K562 (cell line): ENCODE measurements at regions not wholly inside any gene's neighbourhood (a gene's known extent, or its start where the extent isn't known, plus 50 kb on each side); places are given as distances from the start of the nearest gene placed in this dataset.

ENCODE experiments used
- CBX3 ChIP-seq, 2 experiments: IDR thresholded peaks; 1 replicate in 1 of 2; 2 replicates in 1 of 2; pipeline ENCODE4 v1.6.1; 2012; ENCODE audit warnings: inconsistent platforms in 2 of 2, low read length in 2 of 2, borderline replicate concordance in 1 of 2, control low read depth in 1 of 2
- FOSL1 ChIP-seq: fragments of 200-800 bp; sonication (Bioruptor generic); conservative IDR thresholded peaks from 2 replicates; pipeline ENCODE4 v1.6.1; 2016; ENCODE audit warnings: missing genetic modification characterization, missing compliant biosample characterization
- GABPA ChIP-seq: fragments of 200-800 bp; sonication (Bioruptor generic); conservative IDR thresholded peaks from 2 replicates; pipeline ENCODE4 v1.6.1; 2016; ENCODE audit warnings: low read depth, missing genetic modification characterization, missing compliant biosample characterization
- JUND ChIP-seq, 2 experiments: IDR thresholded peaks; 2 replicates in 1 of 2; 3 replicates in 1 of 2; pipeline ENCODE4 v1.6.1; 2011; ENCODE audit warnings: borderline replicate concordance in 2 of 2, low read depth in 2 of 2, low read length in 2 of 2, improper control_type of control experiment in 1 of 2, missing biosample characterization in 1 of 2, missing genetic modification characterization in 1 of 2, missing genetic modification reagents in 1 of 2
- POLR2A ChIP-seq: fragments of 450-650 bp; conservative IDR thresholded peaks from 2 replicates; pipeline ENCODE4 v1.6.1; 2016
- RAD21 ChIP-seq, 2 experiments: fragments of 250-450 bp in 1 of 2; fragments of 450-650 bp in 1 of 2; sonication (Bioruptor Pico) in 1 of 2; formaldehyde crosslinking in 1 of 2; IDR thresholded peaks in 1 of 2; conservative IDR thresholded peaks in 1 of 2; 2 replicates each; pipeline versions ENCODE4 v1.4.0 to v1.8.0; 2020 to 2022; ENCODE audit warnings: mild to moderate bottlenecking in 2 of 2, moderate library complexity in 1 of 2
- SP1 ChIP-seq: sonication (generic); formaldehyde crosslinking; IDR thresholded peaks from 2 replicates; pipeline ENCODE4 v1.8.1; 2022; ENCODE audit warnings: mild to moderate bottlenecking, missing genetic modification reagents
- YY1 ChIP-seq, 3 experiments: IDR thresholded peaks; 2 replicates each; pipeline ENCODE4 v1.6.1; 2011; ENCODE audit warnings: low read length in 2 of 3, mild to moderate bottlenecking in 2 of 3, moderate library complexity in 2 of 3, borderline replicate concordance in 1 of 3, control low read depth in 1 of 3, low read depth in 1 of 3; ENCODE audit not compliant: insufficient read depth in 3 of 3, insufficient replicate concordance in 2 of 3, control insufficient read depth in 1 of 3, insufficient read length in 1 of 3; ENCODE audit errors: extremely low read depth in 1 of 3
- TF ChIP-seq, protein P1 (sequence below): sonication (generic); formaldehyde crosslinking; IDR thresholded peaks from 2 replicates; pipeline ENCODE4 v1.8.0; 2022; ENCODE audit warnings: missing genetic modification reagents, mild to moderate bottlenecking, borderline replicate concordance
- TF ChIP-seq, protein P2 (sequence below): sonication (generic); formaldehyde crosslinking; IDR thresholded peaks from 2 replicates; pipeline ENCODE4 v1.9.0; 2022; ENCODE audit warnings: mild to moderate bottlenecking, missing genetic modification reagents
- TF ChIP-seq, protein P3 (sequence below): fragments of 250-450 bp; sonication (Bioruptor Pico); IDR thresholded peaks from 2 replicates; pipeline ENCODE4 v1.8.0; 2021; ENCODE audit warnings: moderate library complexity, mild to moderate bottlenecking, inconsistent platforms

DNA sequence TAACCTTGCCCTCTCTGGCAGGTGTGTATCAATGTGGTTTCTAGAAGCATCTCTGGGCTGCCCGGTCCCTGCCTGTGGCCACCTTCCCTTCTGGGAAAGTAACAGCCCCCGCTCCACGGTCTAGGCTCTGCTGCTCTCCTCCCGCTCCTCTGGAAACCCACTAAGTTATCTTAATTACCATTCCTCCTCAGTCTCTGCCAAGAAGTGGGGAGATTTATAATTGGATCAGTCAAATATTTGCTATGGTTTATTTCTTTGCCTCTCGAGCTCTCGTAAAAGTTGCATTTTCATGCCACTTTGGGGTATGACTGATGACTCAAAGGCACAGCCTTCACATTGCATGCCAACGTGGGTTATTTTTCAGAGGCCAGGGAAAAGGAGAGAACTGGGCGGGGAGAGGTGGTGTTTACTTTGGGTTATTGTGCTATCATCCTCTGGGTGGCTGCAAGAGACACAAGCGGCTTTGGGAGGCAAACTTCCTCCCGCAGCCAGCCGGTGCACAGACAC, 205.3 kb upstream of the WWC1 start:
- TF ChIP-seq GABPA (tag) (no peak), FOSL1 (tag) (no peak), CBX3 (IDR thresholded peaks at IDR 0.05; ENCODE audit: borderline replicate concordance in 1 of 2, low read length in 2 of 2) (no peak), SP1 (CRISPR knock-in tag) (no peak), YY1 (IDR thresholded peaks at IDR 0.05; ENCODE audit: borderline replicate concordance in 1 of 3, control insufficient read depth in 1 of 3, extremely low read depth in 1 of 3, insufficient read depth in 3 of 3, insufficient read length in 1 of 3, insufficient replicate concordance in 2 of 3, low read depth in 1 of 3, low read length in 2 of 3) (no peak), RAD21 (CRISPR knock-in tag; conservative IDR thresholded peaks at IDR 0.05 in 1 of 2, IDR thresholded peaks at IDR 0.05 in 1 of 2) (no peak), JUND (IDR thresholded peaks at IDR 0.05; ENCODE audit: borderline replicate concordance, low read depth, low read length) (no peak), JUND (tag; IDR thresholded peaks at IDR 0.05; ENCODE audit: borderline replicate concordance, low read depth, low read length) (no peak), POLR2A (no peak)
- TF ChIP-seq, protein P1, sequence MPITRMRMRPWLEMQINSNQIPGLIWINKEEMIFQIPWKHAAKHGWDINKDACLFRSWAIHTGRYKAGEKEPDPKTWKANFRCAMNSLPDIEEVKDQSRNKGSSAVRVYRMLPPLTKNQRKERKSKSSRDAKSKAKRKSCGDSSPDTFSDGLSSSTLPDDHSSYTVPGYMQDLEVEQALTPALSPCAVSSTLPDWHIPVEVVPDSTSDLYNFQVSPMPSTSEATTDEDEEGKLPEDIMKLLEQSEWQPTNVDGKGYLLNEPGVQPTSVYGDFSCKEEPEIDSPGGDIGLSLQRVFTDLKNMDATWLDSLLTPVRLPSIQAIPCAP (CRISPR knock-in tag): no peak
- TF ChIP-seq, protein P2, sequence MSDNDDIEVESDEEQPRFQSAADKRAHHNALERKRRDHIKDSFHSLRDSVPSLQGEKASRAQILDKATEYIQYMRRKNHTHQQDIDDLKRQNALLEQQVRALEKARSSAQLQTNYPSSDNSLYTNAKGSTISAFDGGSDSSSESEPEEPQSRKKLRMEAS (CRISPR knock-in tag): no peak
- TF ChIP-seq, protein P3, sequence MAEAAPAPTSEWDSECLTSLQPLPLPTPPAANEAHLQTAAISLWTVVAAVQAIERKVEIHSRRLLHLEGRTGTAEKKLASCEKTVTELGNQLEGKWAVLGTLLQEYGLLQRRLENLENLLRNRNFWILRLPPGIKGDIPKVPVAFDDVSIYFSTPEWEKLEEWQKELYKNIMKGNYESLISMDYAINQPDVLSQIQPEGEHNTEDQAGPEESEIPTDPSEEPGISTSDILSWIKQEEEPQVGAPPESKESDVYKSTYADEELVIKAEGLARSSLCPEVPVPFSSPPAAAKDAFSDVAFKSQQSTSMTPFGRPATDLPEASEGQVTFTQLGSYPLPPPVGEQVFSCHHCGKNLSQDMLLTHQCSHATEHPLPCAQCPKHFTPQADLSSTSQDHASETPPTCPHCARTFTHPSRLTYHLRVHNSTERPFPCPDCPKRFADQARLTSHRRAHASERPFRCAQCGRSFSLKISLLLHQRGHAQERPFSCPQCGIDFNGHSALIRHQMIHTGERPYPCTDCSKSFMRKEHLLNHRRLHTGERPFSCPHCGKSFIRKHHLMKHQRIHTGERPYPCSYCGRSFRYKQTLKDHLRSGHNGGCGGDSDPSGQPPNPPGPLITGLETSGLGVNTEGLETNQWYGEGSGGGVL (CRISPR knock-in tag): no peak
